HepG2 (cell line): ENCODE measurements at regions not wholly inside any gene's neighbourhood (a gene's known extent, or its start where the extent isn't known, plus 50 kb on each side); places are given as distances from the start of the nearest gene placed in this dataset.

Source experiments
- ATRX ChIP-seq: sonication (generic); formaldehyde crosslinking; IDR thresholded peaks from 2 replicates; pipeline ENCODE4 v1.4.0; 2020; ENCODE audit warnings: missing genetic modification reagents, borderline replicate concordance
- FOXP4 ChIP-seq: sonication (generic); formaldehyde crosslinking; IDR thresholded peaks from 2 replicates; pipeline ENCODE4 v1.4.0; 2020; ENCODE audit warnings: missing genetic modification reagents
- IRF9 ChIP-seq: sonication (generic); formaldehyde crosslinking; IDR thresholded peaks from 2 replicates; pipeline ENCODE4 v1.8.0; 2022; ENCODE audit warnings: missing genetic modification reagents, mild to moderate bottlenecking, borderline replicate concordance
- KDM1A ChIP-seq: IDR thresholded peaks from 2 replicates; pipeline ENCODE4 v1.6.1; 2016; ENCODE audit warnings: missing compliant biosample characterization
- MLX ChIP-seq: IDR thresholded peaks from 2 replicates; pipeline ENCODE4 v1.6.1; 2016
- PATZ1 ChIP-seq: sonication (generic); formaldehyde crosslinking; IDR thresholded peaks from 2 replicates; pipeline ENCODE4 v1.4.0; 2020; ENCODE audit warnings: missing genetic modification reagents
- SMC3 ChIP-seq: IDR thresholded peaks from 2 replicates; pipeline ENCODE4 v1.6.1; 2011; ENCODE audit warnings: low read length, improper control_type of control experiment
- SP1 ChIP-seq, 2 experiments: fragments of 450-650 bp in 1 of 2; sonication (generic) in 1 of 2; formaldehyde crosslinking in 1 of 2; IDR thresholded peaks; 2 replicates each; pipeline versions ENCODE4 v1.4.0 to v1.6.1; 2016 to 2020; ENCODE audit warnings: missing genetic modification reagents in 1 of 2

GRCh38 chr3:66934041-66934440 lies 64.1 kb upstream of the KBTBD8 start:
- no peak for TF ChIP-seq IRF9 (CRISPR knock-in tag)
- no peak for TF ChIP-seq FOXP4 (CRISPR knock-in tag)
- TF ChIP-seq PATZ1 (CRISPR knock-in tag) = no peak
- TF ChIP-seq MLX (CRISPR knock-in tag) = no peak
- TF ChIP-seq SMC3 = no peak
- TF ChIP-seq KDM1A (CRISPR knock-in tag) = no peak
- no peak for TF ChIP-seq ATRX (CRISPR knock-in tag)
- TF ChIP-seq SP1 (IDR thresholded peaks at IDR 0.05) = no peak
- TF ChIP-seq SP1 (CRISPR knock-in tag; IDR thresholded peaks at IDR 0.05) = no peak
